Liver (tissue), 8 donors: ENCODE measurements at regions not wholly inside any gene's neighbourhood (a gene's known extent, or its start where the extent isn't known, plus 50 kb on each side); places are given as distances from the start of the nearest gene placed in this dataset.

Experiments
- DNase-seq: peaks from one replicate; pipeline ENCODE4 v3.0.0-alpha.2; 2017; ENCODE audit warnings: low spot score
- H3K27ac ChIP-seq, 2 donors: one replicate each; pipeline ENCODE4 v1.7.0; 2013; ENCODE audit warnings: inconsistent platforms in 2 of 2, low read length in 2 of 2, control low read depth in 1 of 2, low read depth in 1 of 2, mild to moderate bottlenecking in 1 of 2
- H3K27me3 ChIP-seq, 4 donors: one replicate each; pipeline versions ENCODE4 v1.6.1 to v1.7.0; 2013; ENCODE audit warnings: low read length in 3 of 4, inconsistent platforms in 1 of 4, mild to moderate bottlenecking in 1 of 4, moderate library complexity in 1 of 4; ENCODE audit not compliant: control insufficient read depth in 4 of 4, insufficient read depth in 4 of 4
- H3K36me3 ChIP-seq, 4 donors: one replicate each; pipeline versions ENCODE4 v1.6.1 to v1.7.0; 2013; ENCODE audit warnings: low read length in 3 of 4, mild to moderate bottlenecking in 3 of 4, low read depth in 1 of 4, moderate library complexity in 1 of 4; ENCODE audit not compliant: control insufficient read depth in 4 of 4, insufficient read depth in 3 of 4
- H3K4me1 ChIP-seq, 4 donors: one replicate each; pipeline versions ENCODE4 v1.6.1 to v1.7.0; 2013; ENCODE audit warnings: low read length in 3 of 4, mild to moderate bottlenecking in 3 of 4, moderate library complexity in 1 of 4; ENCODE audit not compliant: control insufficient read depth in 4 of 4, insufficient read depth in 4 of 4
- H3K4me3 ChIP-seq, 3 donors: one replicate each; pipeline versions ENCODE4 v1.6.1 to v1.7.0; 2013; ENCODE audit warnings: low read length in 3 of 3, control low read depth in 1 of 3, low read depth in 1 of 3, mild to moderate bottlenecking in 1 of 3
- H3K9ac ChIP-seq, 2 donors: one replicate each; pipeline ENCODE4 v1.7.0; 2013; ENCODE audit warnings: low read length in 2 of 2, mild to moderate bottlenecking in 2 of 2, moderate library complexity in 2 of 2, control low read depth in 1 of 2, low read depth in 1 of 2
- H3K9me3 ChIP-seq, 4 donors: one replicate each; pipeline versions ENCODE4 v1.6.1 to v1.7.0; 2013; ENCODE audit warnings: low read length in 3 of 4; ENCODE audit not compliant: control insufficient read depth in 4 of 4
- FOXA1 ChIP-seq: IDR thresholded peaks from 2 replicates; pipeline ENCODE4 v1.6.1; 2016; ENCODE audit warnings: antibody characterized with exemption
- FOXA2 ChIP-seq: IDR thresholded peaks from 2 replicates; pipeline ENCODE4 v1.6.1; 2016; ENCODE audit warnings: antibody characterized with exemption
- GABPA ChIP-seq, 2 donors: IDR thresholded peaks in 1 of 2; conservative IDR thresholded peaks in 1 of 2; 2 replicates each; pipeline ENCODE4 v1.6.1; 2016; ENCODE audit warnings: antibody characterized with exemption in 2 of 2, mild to moderate bottlenecking in 1 of 2, moderate library complexity in 1 of 2
- HNF4A ChIP-seq, 2 donors: conservative IDR thresholded peaks; 2 replicates each; pipeline ENCODE4 v1.6.1; 2016; ENCODE audit warnings: antibody characterized with exemption in 2 of 2, mild to moderate bottlenecking in 2 of 2
- HNF4G ChIP-seq: IDR thresholded peaks from 2 replicates; pipeline ENCODE4 v1.6.1; 2016; ENCODE audit warnings: antibody characterized with exemption
- JUND ChIP-seq, 2 donors: IDR thresholded peaks; 2 replicates each; pipeline ENCODE4 v1.6.1; 2016; ENCODE audit warnings: antibody characterized with exemption in 2 of 2
- RAD21 ChIP-seq, 2 donors: IDR thresholded peaks; 2 replicates each; pipeline ENCODE4 v1.6.1; 2016; ENCODE audit warnings: antibody characterized with exemption in 2 of 2, mild to moderate bottlenecking in 2 of 2
- RXRA ChIP-seq, 2 donors: IDR thresholded peaks; 2 replicates each; pipeline ENCODE4 v1.6.1; 2017 to 2018; ENCODE audit warnings: antibody characterized with exemption in 2 of 2, mild to moderate bottlenecking in 1 of 2
- SP1 ChIP-seq: IDR thresholded peaks from 2 replicates; pipeline ENCODE4 v1.6.1; 2018; ENCODE audit warnings: antibody characterized with exemption, mild to moderate bottlenecking
- YY1 ChIP-seq: IDR thresholded peaks from 2 replicates; pipeline ENCODE4 v1.6.1; 2016; ENCODE audit warnings: antibody characterized with exemption, mild to moderate bottlenecking
- WGBS: extraction: QIAGEN DNeasy Blood & Tissue Kit; methylation state at CpG from one replicate; pipeline ENCODE4 v1.1.7; 2013; 5-methylcytosine and 5-hydroxymethylcytosine counted together
- TF ChIP-seq, protein P1 (sequence below): IDR thresholded peaks from 2 replicates; pipeline ENCODE4 v1.6.1; 2016; ENCODE audit warnings: antibody characterized with exemption
- TF ChIP-seq, protein P2 (sequence below): IDR thresholded peaks from 2 replicates; pipeline ENCODE4 v1.6.1; 2016; ENCODE audit warnings: antibody characterized with exemption
- TF ChIP-seq, protein P3 (sequence below): IDR thresholded peaks from 2 replicates; pipeline ENCODE4 v1.6.1; 2016; ENCODE audit warnings: antibody characterized with exemption
- TF ChIP-seq, protein P4 (sequence below): fragments of 150-350 bp; IDR thresholded peaks from 2 replicates; pipeline ENCODE4 v1.5.1; 2017; ENCODE audit warnings: improper control_type of control experiment, low read depth, low read length; ENCODE audit not compliant: missing input control
- donor health status: healthy.
- donor health status: healthy.
- donor health status: healthy.
- donor health status: healthy.
- donor health status: healthy.

DNA sequence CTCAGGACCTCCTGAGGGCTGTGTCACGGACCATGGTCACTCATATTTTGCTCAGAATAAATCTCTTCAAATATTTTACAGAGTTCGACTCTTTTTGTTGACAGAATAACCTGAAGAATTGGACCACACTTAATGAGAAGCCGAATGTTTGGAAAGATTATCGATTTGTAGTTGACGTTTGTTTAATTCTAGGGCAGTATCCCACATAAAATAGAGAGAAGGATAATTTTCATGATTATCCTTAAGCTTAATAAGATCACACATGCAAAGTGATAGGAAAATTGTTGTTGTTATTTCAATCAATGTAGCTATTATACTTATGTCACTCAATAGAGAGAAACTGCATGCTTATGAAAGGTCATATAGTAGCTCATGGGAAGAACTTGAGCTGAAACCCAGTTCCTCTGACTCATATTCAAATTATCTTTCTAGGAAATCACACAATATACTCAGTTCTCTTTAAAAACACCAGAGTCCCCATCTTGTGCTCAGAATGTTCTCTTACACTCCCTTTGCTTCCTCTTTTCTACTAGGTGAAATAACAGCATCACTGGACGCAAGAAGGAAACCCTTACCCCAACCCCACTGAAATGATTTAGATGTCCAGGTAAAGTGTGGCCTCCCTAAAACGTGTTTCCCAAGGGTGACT, 982.1 kb downstream of the TSN start:
- H3K9me3 ChIP-seq, result no peaks in the 10 kb centered on the region
- no peak overlapping the region for H3K4me3 ChIP-seq
- no peak overlapping the region for H3K9ac ChIP-seq
- H3K27me3 ChIP-seq, result no peaks in the 10 kb centered on the region
- WGBS, result 81% methylated on average over 7 of the region's 7 CpGs
- H3K36me3 ChIP-seq, result no peaks in the 10 kb centered on the region
- H3K4me1 ChIP-seq, result no peaks in the 10 kb centered on the region
- no peak for DNase-seq
- TF ChIP-seq, protein P1, sequence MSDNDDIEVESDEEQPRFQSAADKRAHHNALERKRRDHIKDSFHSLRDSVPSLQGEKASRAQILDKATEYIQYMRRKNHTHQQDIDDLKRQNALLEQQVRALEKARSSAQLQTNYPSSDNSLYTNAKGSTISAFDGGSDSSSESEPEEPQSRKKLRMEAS, result no peak
- TF ChIP-seq RXRA (IDR thresholded peaks at IDR 0.05), result no peak
- TF ChIP-seq, protein P2, sequence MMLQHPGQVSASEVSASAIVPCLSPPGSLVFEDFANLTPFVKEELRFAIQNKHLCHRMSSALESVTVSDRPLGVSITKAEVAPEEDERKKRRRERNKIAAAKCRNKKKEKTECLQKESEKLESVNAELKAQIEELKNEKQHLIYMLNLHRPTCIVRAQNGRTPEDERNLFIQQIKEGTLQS, result no peak
- TF ChIP-seq GABPA (IDR thresholded peaks at IDR 0.05 in 1 of 2, conservative IDR thresholded peaks at IDR 0.05 in 1 of 2), result no peak
- TF ChIP-seq, protein P3, sequence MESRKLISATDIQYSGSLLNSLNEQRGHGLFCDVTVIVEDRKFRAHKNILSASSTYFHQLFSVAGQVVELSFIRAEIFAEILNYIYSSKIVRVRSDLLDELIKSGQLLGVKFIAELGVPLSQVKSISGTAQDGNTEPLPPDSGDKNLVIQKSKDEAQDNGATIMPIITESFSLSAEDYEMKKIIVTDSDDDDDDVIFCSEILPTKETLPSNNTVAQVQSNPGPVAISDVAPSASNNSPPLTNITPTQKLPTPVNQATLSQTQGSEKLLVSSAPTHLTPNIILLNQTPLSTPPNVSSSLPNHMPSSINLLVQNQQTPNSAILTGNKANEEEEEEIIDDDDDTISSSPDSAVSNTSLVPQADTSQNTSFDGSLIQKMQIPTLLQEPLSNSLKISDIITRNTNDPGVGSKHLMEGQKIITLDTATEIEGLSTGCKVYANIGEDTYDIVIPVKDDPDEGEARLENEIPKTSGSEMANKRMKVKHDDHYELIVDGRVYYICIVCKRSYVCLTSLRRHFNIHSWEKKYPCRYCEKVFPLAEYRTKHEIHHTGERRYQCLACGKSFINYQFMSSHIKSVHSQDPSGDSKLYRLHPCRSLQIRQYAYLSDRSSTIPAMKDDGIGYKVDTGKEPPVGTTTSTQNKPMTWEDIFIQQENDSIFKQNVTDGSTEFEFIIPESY, result no peak
- TF ChIP-seq, protein P4, sequence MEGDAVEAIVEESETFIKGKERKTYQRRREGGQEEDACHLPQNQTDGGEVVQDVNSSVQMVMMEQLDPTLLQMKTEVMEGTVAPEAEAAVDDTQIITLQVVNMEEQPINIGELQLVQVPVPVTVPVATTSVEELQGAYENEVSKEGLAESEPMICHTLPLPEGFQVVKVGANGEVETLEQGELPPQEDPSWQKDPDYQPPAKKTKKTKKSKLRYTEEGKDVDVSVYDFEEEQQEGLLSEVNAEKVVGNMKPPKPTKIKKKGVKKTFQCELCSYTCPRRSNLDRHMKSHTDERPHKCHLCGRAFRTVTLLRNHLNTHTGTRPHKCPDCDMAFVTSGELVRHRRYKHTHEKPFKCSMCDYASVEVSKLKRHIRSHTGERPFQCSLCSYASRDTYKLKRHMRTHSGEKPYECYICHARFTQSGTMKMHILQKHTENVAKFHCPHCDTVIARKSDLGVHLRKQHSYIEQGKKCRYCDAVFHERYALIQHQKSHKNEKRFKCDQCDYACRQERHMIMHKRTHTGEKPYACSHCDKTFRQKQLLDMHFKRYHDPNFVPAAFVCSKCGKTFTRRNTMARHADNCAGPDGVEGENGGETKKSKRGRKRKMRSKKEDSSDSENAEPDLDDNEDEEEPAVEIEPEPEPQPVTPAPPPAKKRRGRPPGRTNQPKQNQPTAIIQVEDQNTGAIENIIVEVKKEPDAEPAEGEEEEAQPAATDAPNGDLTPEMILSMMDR, result no peak
- no peak for TF ChIP-seq HNF4G
- TF ChIP-seq FOXA1, result no peak
- no peak for TF ChIP-seq SP1
- TF ChIP-seq JUND (IDR thresholded peaks at IDR 0.05), result no peak
- TF ChIP-seq YY1, result no peak
- no peak for TF ChIP-seq FOXA2
- TF ChIP-seq RAD21 (IDR thresholded peaks at IDR 0.05), result no peak
- TF ChIP-seq HNF4A (conservative IDR thresholded peaks at IDR 0.05), result no peak
- no peak overlapping the region for H3K27ac ChIP-seq

DNA sequence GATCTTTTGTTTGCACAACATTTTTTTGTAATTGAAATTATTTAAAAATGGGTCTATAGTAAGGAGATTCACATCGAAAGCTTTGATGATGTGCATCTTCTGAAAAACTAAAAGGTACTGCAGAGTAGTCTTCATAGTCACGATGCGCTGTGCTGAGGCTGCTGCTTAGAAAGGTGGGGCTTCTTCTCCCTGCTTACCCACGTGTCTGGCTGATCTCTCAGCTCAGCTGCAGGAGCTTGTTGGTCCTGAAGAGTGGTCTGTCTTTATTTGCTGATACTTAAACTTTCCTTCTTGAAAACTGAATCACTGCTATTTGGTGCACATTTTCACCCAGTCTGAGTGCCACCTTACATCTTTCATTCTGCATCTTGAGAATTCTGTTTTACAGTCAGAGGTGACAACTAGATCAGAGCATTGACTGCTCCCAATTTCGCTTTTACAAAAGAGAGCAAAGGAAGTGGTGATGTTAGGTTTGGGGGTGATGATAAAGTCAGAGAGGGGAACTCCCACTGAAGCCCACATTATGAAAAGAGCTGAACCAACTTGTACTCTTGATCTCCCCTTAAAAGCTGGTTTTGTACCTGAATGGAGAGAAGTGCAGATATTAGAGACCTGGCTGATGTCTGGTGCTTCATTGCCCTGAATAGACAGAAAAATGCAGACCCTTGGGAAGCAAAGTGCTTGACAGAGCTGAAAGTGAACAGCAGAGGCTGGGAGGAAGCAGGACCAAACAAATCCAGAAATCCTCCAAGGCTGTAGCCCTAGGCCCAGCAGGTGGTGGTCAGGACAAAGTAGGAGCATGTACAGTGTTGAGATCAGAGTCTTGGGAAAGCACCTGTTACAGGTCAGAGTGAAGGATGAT, 984.5 kb downstream of the TSN start:
- DNase-seq, result no peak
- TF ChIP-seq SP1, result no peak
- H3K4me3 ChIP-seq, result no peak overlapping the region
- H3K27ac ChIP-seq, result no peak overlapping the region
- no peaks in the 10 kb centered on the region for H3K36me3 ChIP-seq
- H3K27me3 ChIP-seq, result no peaks in the 10 kb centered on the region
- 76% methylated on average over 5 of the region's 5 CpGs for WGBS
- H3K4me1 ChIP-seq, result no peaks in the 10 kb centered on the region
- no peak overlapping the region for H3K9ac ChIP-seq
- no peaks in the 10 kb centered on the region for H3K9me3 ChIP-seq
